Heart right ventricle (tissue), 16 donors: ENCODE measurements at regions not wholly inside any gene's neighbourhood (a gene's known extent, or its start where the extent isn't known, plus 50 kb on each side); places are given as distances from the start of the nearest gene placed in this dataset.

Experiments used
- ATAC-seq, 8 donors: fragments of 200-7000 bp; cut with Tn5 transposase; one replicate each; pipeline ENCODE4 v1.9.1; 2020; ENCODE audit warnings: mild to moderate bottlenecking in 8 of 8, moderate library complexity in 8 of 8, moderate number of reproducible peaks in 1 of 8
- DNase-seq, 2 donors: peaks; one replicate each; pipeline ENCODE4 v3.0.0-alpha.2; 2020
- H3K27ac ChIP-seq, 10 donors: fragments of 200-600 bp; sonication (generic) in 2 of 10; one replicate each; pipeline versions ENCODE4 v1.5.0 to v1.8.0; 2020 to 2022; ENCODE audit warnings: mild to moderate bottlenecking in 3 of 10
- H3K27me3 ChIP-seq, 7 donors: fragments of 200-600 bp; one replicate each; pipeline ENCODE4 v1.8.0; 2021 to 2022; ENCODE audit warnings: mild to moderate bottlenecking in 2 of 7
- H3K36me3 ChIP-seq, 9 donors: fragments of 200-600 bp; sonication (generic) in 1 of 9; one replicate each; pipeline versions ENCODE4 v1.5.0 to v1.8.0; 2020 to 2022; ENCODE audit warnings: mild to moderate bottlenecking in 2 of 9
- H3K4me1 ChIP-seq, 9 donors: fragments of 200-600 bp; sonication (generic) in 1 of 9; one replicate each; pipeline versions ENCODE4 v1.5.0 to v1.8.0; 2020 to 2022; ENCODE audit warnings: mild to moderate bottlenecking in 4 of 9
- H3K4me3 ChIP-seq, 10 donors: fragments of 200-600 bp; sonication (generic) in 2 of 10; one replicate each; pipeline versions ENCODE4 v1.5.0 to v1.8.0; 2020 to 2022; ENCODE audit warnings: mild to moderate bottlenecking in 7 of 10, moderate library complexity in 2 of 10
- H3K9me3 ChIP-seq, 11 donors: fragments of 200-600 bp in 10 of 11; sonication (generic) in 2 of 11; one replicate each; pipeline versions ENCODE4 v1.5.0 to v1.8.0; 2013 to 2022; ENCODE audit warnings: mild to moderate bottlenecking in 2 of 11, control low read depth in 1 of 11, moderate library complexity in 1 of 11
- CTCF ChIP-seq, 9 donors: fragments of 200-600 bp; sonication (generic) in 2 of 9; IDR thresholded peaks; one replicate each; pipeline versions ENCODE4 v1.5.0 to v1.8.0; 2021 to 2022; ENCODE audit warnings: antibody characterized with exemption in 9 of 9, mild to moderate bottlenecking in 5 of 9, moderate library complexity in 1 of 9
- WGBS, 2 donors: extraction: QIAGEN DNeasy Blood & Tissue Kit; methylation state at CpG; one replicate each; pipeline ENCODE4 v1.1.7; 2013; ENCODE audit warnings: inconsistent platforms in 1 of 2; 5-methylcytosine and 5-hydroxymethylcytosine counted together
- intact Hi-C, 10 donors: fragments of 100-400 bp; cut with DNase I; formaldehyde crosslinking; loops; one replicate each; pipeline versions ENCODE4 v1.11.1 to v1.14.2; 2022
- donor health status: Arrhythmogenic right ventricular cardiomyopathy.
- donor health status: ischemic (EF 13 %, LVEDD 7.1; RV severe dilation, severe dysfunction).
- donor health status: healthy with polysubstance abuse.
- donor health status: DM: no; HTN: yes; CAD: no.
- donor health status: DM: no; HTN: no; CAD: no.
- donor health status: ischemic (EF 25% LVEDD 6.9; RV normal size, moderate dysfunction).
- donor health status: ischemic (EF 25% LVEDD 5.7; RV mildly dilated, moderate dysfunction).
- donor health status: healthy.
- donor health status: DM: yes; HTN: yes; CAD: no.
- donor health status: Ischemic cardiomyopathy.
- donor health status: ischemic (EF 35%, LVEDD 5.7; RV mildly dilated, moderate dysfunction).
- donor health status: nonischemic (EF 11% LVEDD 7.7; RV severe dilation, severe dysfunction).
- donor health status: DM: yes; HTN: yes; CAD: no.
- donor health status: PGD.
- donor health status: ischemic (EF 29% LVEDD 5.4; RV normal size, mild dysfunction).
- donor health status: nonischemic (EF 23%, LVEDD 6.1; RV moderate dilation, normal function).

- 79 to 83% methylated on average over 3 of the region's 3 CpGs for WGBS, 2 donors
- Histone ChIP-seq H3K27ac (no peak overlapping the region), H3K36me3 (no peaks in the 10 kb centered on the region), H3K4me3 (no peak overlapping the region), H3K4me1 (no peaks in the 10 kb centered on the region), H3K9me3 (peaks cover 0 to 8% (median 0%) of the 10 kb centered on the region in 11 donors), H3K27me3 (peaks cover 0 to 4% (median 0%) of the 10 kb centered on the region in 7 donors)
- ATAC-seq, result no peak
- DNase-seq, result no peak
- intact Hi-C loops, result no loop called here
- no peak for TF ChIP-seq CTCF (IDR thresholded peaks at IDR 0.05)
Observed at GRCh38 chr16:52227851-52228250, 319.1 kb downstream of the TOX3 start.

GRCh38 chr16:52212841-52213240 is 334.1 kb downstream of the TOX3 start:
- Histone ChIP-seq H3K4me3 (no peak overlapping the region), H3K27me3 (no peaks in the 10 kb centered on the region), H3K4me1 (no peaks in the 10 kb centered on the region), H3K36me3 (no peaks in the 10 kb centered on the region), H3K27ac (no peak overlapping the region), H3K9me3 (peaks cover 0 to 4% (median 0%) of the 10 kb centered on the region in 11 donors)
- 59 to 72% methylated on average over 4 of the region's 4 CpGs for WGBS, 2 donors
- DNase-seq, result no peak
- no peak for TF ChIP-seq CTCF (IDR thresholded peaks at IDR 0.05)
- no peak for ATAC-seq
- intact Hi-C loops, result no loop called here

GRCh38 chr16:52209227-52209626 is 337.7 kb downstream of the TOX3 start:
- no peak for TF ChIP-seq CTCF (IDR thresholded peaks at IDR 0.05)
- Histone ChIP-seq H3K27ac (no peak overlapping the region), H3K4me3 (no peak overlapping the region), H3K4me1 (no peaks in the 10 kb centered on the region), H3K27me3 (no peaks in the 10 kb centered on the region), H3K36me3 (no peaks in the 10 kb centered on the region), H3K9me3 (peaks cover 0 to 4% (median 0%) of the 10 kb centered on the region in 11 donors)
- DNase-seq (no peak), ATAC-seq (no peak)
- intact Hi-C loops, result no loop called here

GRCh38 chr16:52203096-52203495 is 343.8 kb downstream of the TOX3 start:
- no peaks in the 10 kb centered on the region for H3K36me3 ChIP-seq
- DNase-seq (no peak), ATAC-seq (no peak)
- H3K4me1 ChIP-seq, result no peaks in the 10 kb centered on the region
- intact Hi-C loops, result no loop called here
- peaks cover 0 to 4% (median 0%) of the 10 kb centered on the region in 11 donors for H3K9me3 ChIP-seq
- TF ChIP-seq CTCF (IDR thresholded peaks at IDR 0.05), result no peak
- no peak overlapping the region for H3K4me3 ChIP-seq
- H3K27me3 ChIP-seq, result no peaks in the 10 kb centered on the region
- H3K27ac ChIP-seq, result no peak overlapping the region
